Gastroesophageal sphincter (tissue), 4 donors: ENCODE measurements at regions not wholly inside any gene's neighbourhood (a gene's known extent, or its start where the extent isn't known, plus 50 kb on each side); places are given as distances from the start of the nearest gene placed in this dataset.
"Not testable (repeated sequence)": the region's sequence is repeated elsewhere in the genome, so short reads cannot be mapped to it uniquely, and the experiment has no call there.

Source experiments
- ATAC-seq: fragments of 150-250 bp; one replicate; pipeline ENCODE4 v1.9.1; 2016; ENCODE audit warnings: mild to moderate bottlenecking, moderate library complexity
- H3K27ac ChIP-seq, 4 donors: fragments of 200-600 bp; sonication (generic) in 3 of 4; 1 replicate in 3 of 4; 2 replicates in 1 of 4; pipeline ENCODE4 v1.5.1; 2016 to 2019
- H3K27me3 ChIP-seq: fragments of 200-600 bp; sonication (generic); one replicate; pipeline ENCODE4 v1.5.1; 2019
- H3K36me3 ChIP-seq, 2 donors: fragments of 200-600 bp; sonication (generic); one replicate each; pipeline ENCODE4 v1.5.1; 2019; ENCODE audit warnings: control low read depth in 1 of 2
- H3K4me1 ChIP-seq, 3 donors: fragments of 200-600 bp; sonication (generic); 1 replicate in 2 of 3; 2 replicates in 1 of 3; pipeline ENCODE4 v1.5.1; 2016 to 2019; ENCODE audit warnings: control low read depth in 2 of 3
- H3K4me3 ChIP-seq, 2 donors: fragments of 200-600 bp; sonication (generic); one replicate each; pipeline ENCODE4 v1.5.1; 2019; ENCODE audit warnings: mild to moderate bottlenecking in 1 of 2, moderate library complexity in 1 of 2
- H3K9me3 ChIP-seq, 3 donors: fragments of 200-600 bp; sonication (generic); one replicate each; pipeline ENCODE4 v1.5.1; 2017 to 2019; ENCODE audit warnings: control low read depth in 2 of 3
- CTCF ChIP-seq, 4 experiments: fragments of 200-600 bp in 2 of 4; fragments of 450-650 bp in 2 of 4; sonication (generic) in 1 of 4; IDR thresholded peaks; one replicate each; pipeline ENCODE4 v1.5.1; 2017 to 2019; ENCODE audit warnings: antibody characterized with exemption in 4 of 4, mild to moderate bottlenecking in 2 of 4, moderate library complexity in 2 of 4
- EP300 ChIP-seq: sonication (generic); formaldehyde crosslinking; IDR thresholded peaks from one replicate; pipeline ENCODE4 v1.6.1; 2017; ENCODE audit warnings: antibody characterized with exemption, mild to moderate bottlenecking
- POLR2A ChIP-seq, 2 donors: fragments of 450-650 bp; IDR thresholded peaks; one replicate each; pipeline ENCODE4 v1.6.1; 2017; ENCODE audit warnings: antibody characterized with exemption in 2 of 2, mild to moderate bottlenecking in 2 of 2, moderate library complexity in 1 of 2
- POLR2AphosphoS5 ChIP-seq: sonication (generic); formaldehyde crosslinking; IDR thresholded peaks from one replicate; pipeline ENCODE4 v1.6.1; 2017; ENCODE audit warnings: antibody characterized with exemption
- WGBS, 2 donors: methylation state at CpG; one replicate each; pipeline ENCODE4 v1.1.5; 2018; ENCODE audit warnings: low coverage in 1 of 2; 5-methylcytosine and 5-hydroxymethylcytosine counted together

GRCh38 chr2:240260664-240261063, 120.2 kb upstream of the OTOS start:
- 94% methylated on average over 3 of the region's 4 CpGs; no CpG with 5 or more reads in 1 of the 2 donors for WGBS, 2 donors
- Histone ChIP-seq H3K4me1 (peaks cover 0 to 23% (median 0%) of the 10 kb centered on the region in 3 donors), H3K9me3 (peaks cover 0 to 14% (median 0%) of the 10 kb centered on the region in 3 donors), H3K36me3 (no peaks in the 10 kb centered on the region), H3K27me3 (no peaks in the 10 kb centered on the region), H3K4me3 (no peak overlapping the region), H3K27ac (no peak overlapping the region)
- TF ChIP-seq EP300: no peak
- TF ChIP-seq POLR2A (IDR thresholded peaks at IDR 0.05): no peak
- TF ChIP-seq POLR2AphosphoS5: no peak
- no peak for TF ChIP-seq CTCF (IDR thresholded peaks at IDR 0.05)
- no peak for ATAC-seq

- not testable (repeated sequence) for ATAC-seq
Measured at GRCh38 chr2:240262578-240262977, 122.1 kb upstream of the OTOS start.

GRCh38 chr2:240269380-240269779, 128.9 kb upstream of the OTOS start:
- Histone ChIP-seq H3K27ac (no peak overlapping the region), H3K9me3 (peaks cover 0 to 11% (median 0%) of the 10 kb centered on the region in 3 donors), H3K4me1 (no peaks in the 10 kb centered on the region), H3K36me3 (no peaks in the 10 kb centered on the region), H3K27me3 (peaks cover 13% of the 10 kb centered on the region), H3K4me3 (no peak overlapping the region)
- no peak for ATAC-seq
- TF ChIP-seq POLR2A (IDR thresholded peaks at IDR 0.05) (no peak), EP300 (no peak), POLR2AphosphoS5 (no peak), CTCF (IDR thresholded peaks at IDR 0.05) (no peak)
- 83% methylated on average over 1 of the region's 3 CpGs; no CpG with 5 or more reads in 1 of the 2 donors for WGBS, 2 donors

More at GRCh38 chr2:240262578-240262977, 122.1 kb upstream of the OTOS start:
- H3K27ac ChIP-seq, H3K4me3 ChIP-seq, H3K36me3 ChIP-seq, H3K27me3 ChIP-seq: not testable (repeated sequence)
- Histone ChIP-seq H3K4me1 (peaks cover 0 to 23% (median 0%) of the 10 kb centered on the region in 3 donors), H3K9me3 (peaks cover 0 to 14% (median 0%) of the 10 kb centered on the region in 3 donors)
- no CpG with 5 or more reads among the region's 1 CpG for WGBS, 2 donors

GRCh38 chr2:240269886-240270285, 129.4 kb upstream of the OTOS start:
- no peak overlapping the region for H3K4me3 ChIP-seq
- H3K27ac ChIP-seq: no peak overlapping the region
- no peaks in the 10 kb centered on the region for H3K36me3 ChIP-seq
- WGBS, 2 donors: 100% methylated on average over 1 of the region's 1 CpG; no CpG with 5 or more reads in 1 of the 2 donors
- H3K27me3 ChIP-seq: peaks cover 16% of the 10 kb centered on the region
- TF ChIP-seq EP300 (no peak), POLR2AphosphoS5 (no peak), POLR2A (IDR thresholded peaks at IDR 0.05) (no peak), CTCF (IDR thresholded peaks at IDR 0.05) (no peak)
- ATAC-seq: no peak
- H3K9me3 ChIP-seq: peaks cover 0 to 11% (median 0%) of the 10 kb centered on the region in 3 donors
- H3K4me1 ChIP-seq: no peaks in the 10 kb centered on the region

GRCh38 chr2:240271716-240272341, 131.4 kb upstream of the OTOS start:
- Histone ChIP-seq H3K4me3 (no peak overlapping the region), H3K36me3 (no peaks in the 10 kb centered on the region), H3K9me3 (peaks cover 0 to 11% (median 0%) of the 10 kb centered on the region in 3 donors), H3K4me1 (no peaks in the 10 kb centered on the region), H3K27ac (no peak overlapping the region), H3K27me3 (peaks cover 24% of the 10 kb centered on the region)
- TF ChIP-seq CTCF (IDR thresholded peaks at IDR 0.05) (no peak), POLR2A (IDR thresholded peaks at IDR 0.05) (no peak), POLR2AphosphoS5 (no peak), EP300 (no peak)
- ATAC-seq: no peak
- WGBS, 2 donors: 66% methylated on average over 4 of the region's 4 CpGs; no CpG with 5 or more reads in 1 of the 2 donors
